HUES64 (cell line): ENCODE measurements at regions not wholly inside any gene's neighbourhood (a gene's known extent, or its start where the extent isn't known, plus 50 kb on each side); places are given as distances from the start of the nearest gene placed in this dataset.

ENCODE experiments used
- H3K27ac ChIP-seq: 2 replicates; pipeline ENCODE4 v1.7.0; 2013; ENCODE audit warnings: low read depth, low read length, inconsistent platforms
- H3K27me3 ChIP-seq: 2 replicates; pipeline ENCODE4 v1.6.1; 2013; ENCODE audit warnings: mild to moderate bottlenecking, low read length; ENCODE audit not compliant: insufficient read depth
- H3K36me3 ChIP-seq: 2 replicates; pipeline ENCODE4 v1.6.1; 2013; ENCODE audit warnings: mild to moderate bottlenecking, low read length; ENCODE audit not compliant: insufficient read depth
- H3K4me1 ChIP-seq: 2 replicates; pipeline ENCODE4 v1.6.1; 2013; ENCODE audit warnings: mild to moderate bottlenecking, low read length, moderate library complexity; ENCODE audit not compliant: insufficient read depth
- H3K4me3 ChIP-seq: 2 replicates; pipeline ENCODE4 v1.5.1; 2013; ENCODE audit warnings: mild to moderate bottlenecking, low read length, moderate library complexity
- H3K9ac ChIP-seq: 2 replicates; pipeline ENCODE4 v1.6.1; 2013; ENCODE audit warnings: mild to moderate bottlenecking, low read depth, low read length
- H3K9me3 ChIP-seq: 2 replicates; pipeline ENCODE4 v1.6.1; 2013; ENCODE audit warnings: low read depth, low read length; ENCODE audit not compliant: insufficient read depth
- WGBS: fragments of 150-250, 120-280 bp; methylation state at CpG from one replicate; pipeline ENCODE4 v1.1.7; 2013; ENCODE audit warnings: missing lambda C conversion rate; 5-methylcytosine and 5-hydroxymethylcytosine counted together

DNA sequence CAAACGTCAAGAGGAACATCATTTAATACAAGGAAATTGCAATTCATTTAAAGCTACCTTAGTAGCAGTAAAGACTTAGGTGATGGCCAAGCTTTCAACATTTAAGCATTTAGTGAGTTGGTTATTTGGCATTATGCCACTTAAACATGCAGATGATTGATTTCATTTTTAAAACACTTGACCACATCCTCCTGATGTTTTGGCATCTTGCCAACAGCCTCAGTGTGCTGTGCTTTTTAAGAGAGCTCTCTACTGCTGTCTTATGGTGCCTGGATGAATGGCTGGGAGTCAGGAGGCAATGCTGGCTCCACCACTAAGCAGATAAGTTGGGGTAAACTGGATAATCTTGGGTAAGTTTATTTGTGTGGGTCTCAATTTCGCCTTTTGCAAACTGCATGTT lies 364.5 kb downstream of the MAN2A1 start:
- Histone ChIP-seq H3K36me3 (no peaks in the 10 kb centered on the region), H3K4me3 (no peak overlapping the region), H3K9me3 (no peaks in the 10 kb centered on the region), H3K27ac (no peak overlapping the region), H3K9ac (no peak overlapping the region), H3K4me1 (peaks cover 36% of the 10 kb centered on the region), H3K27me3 (no peaks in the 10 kb centered on the region)
- WGBS, result 91% methylated on average over 2 of the region's 2 CpGs

DNA sequence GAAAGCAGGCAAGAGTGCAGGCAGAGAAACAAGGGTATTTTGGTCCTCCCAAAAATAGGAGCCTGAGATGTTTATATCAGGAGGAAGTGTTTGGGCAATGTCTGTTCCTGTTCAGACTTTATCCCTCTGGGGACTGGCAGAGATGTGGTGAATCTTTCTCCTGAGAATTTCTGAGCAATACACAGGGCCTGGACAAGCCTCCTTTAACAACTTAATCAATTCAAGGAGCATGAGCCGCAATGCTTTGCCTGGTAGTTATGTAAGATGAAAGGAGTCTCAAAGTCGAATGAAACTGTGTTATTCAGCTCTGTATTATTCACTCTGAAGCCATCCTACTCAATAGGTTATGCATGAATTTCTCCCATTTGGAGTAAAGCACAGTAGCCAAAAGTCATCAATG lies 365.6 kb downstream of the MAN2A1 start:
- Histone ChIP-seq H3K27me3 (no peaks in the 10 kb centered on the region), H3K9ac (no peak overlapping the region), H3K36me3 (no peaks in the 10 kb centered on the region), H3K4me1 (peaks cover 36% of the 10 kb centered on the region), H3K9me3 (no peaks in the 10 kb centered on the region), H3K27ac (no peak overlapping the region), H3K4me3 (no peak overlapping the region)
- WGBS, result 93% methylated on average over 1 of the region's 2 CpGs

DNA sequence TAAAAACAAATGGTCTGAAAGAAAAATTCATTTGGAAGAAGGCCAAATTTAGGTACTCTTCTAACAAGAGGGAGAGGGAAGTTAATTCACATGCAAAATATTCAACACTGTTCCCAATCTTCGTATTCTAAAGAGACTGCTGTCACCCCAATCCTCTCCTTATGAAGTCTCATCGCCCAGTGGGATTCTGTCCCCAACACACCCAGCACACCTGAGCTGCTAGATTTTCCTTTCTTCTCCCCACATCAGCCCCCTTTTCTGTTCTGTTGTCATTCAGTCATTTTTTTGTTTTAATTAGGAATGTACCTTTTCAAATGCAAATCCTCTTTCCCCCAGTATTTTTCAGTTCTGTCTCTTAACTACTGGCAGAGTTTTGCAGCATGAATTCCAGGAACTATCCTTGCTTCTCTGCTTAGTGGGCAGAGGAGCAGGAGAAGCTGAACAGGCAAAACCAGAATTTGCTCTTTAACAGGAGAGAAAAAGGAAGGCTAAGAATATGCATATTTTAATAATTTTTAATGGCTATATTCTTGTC lies 366.9 kb downstream of the MAN2A1 start:
- peaks cover 36% of the 10 kb centered on the region for H3K4me1 ChIP-seq
- H3K4me3 ChIP-seq, result no peak overlapping the region
- H3K27me3 ChIP-seq, result no peaks in the 10 kb centered on the region
- no peaks in the 10 kb centered on the region for H3K9me3 ChIP-seq
- H3K27ac ChIP-seq, result peak overlapping the region; percentile 31; the same call in 1 of the 2 replicates
- H3K36me3 ChIP-seq, result no peaks in the 10 kb centered on the region
- H3K9ac ChIP-seq, result no peak overlapping the region
- 51% methylated on average over 2 of the region's 2 CpGs for WGBS

DNA sequence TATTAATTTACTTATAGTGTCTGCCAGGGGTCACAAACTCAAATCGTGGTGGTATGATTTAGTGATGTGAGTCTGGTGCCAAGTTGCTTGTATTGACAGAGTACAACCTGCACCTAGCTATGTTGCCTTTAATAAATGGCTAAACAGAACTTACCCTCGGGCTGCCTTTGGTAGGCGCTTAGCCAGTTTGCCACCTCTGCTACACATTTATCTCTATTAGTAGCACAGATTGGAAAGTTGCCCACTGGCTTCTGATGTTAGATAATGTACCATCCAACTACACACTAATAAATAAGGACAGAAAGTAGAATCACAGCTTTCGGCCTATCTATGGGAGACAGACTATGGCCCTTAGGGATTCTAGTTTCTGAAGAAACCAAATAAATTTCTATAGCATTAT lies 368.4 kb downstream of the MAN2A1 start:
- H3K36me3 ChIP-seq, result no peaks in the 10 kb centered on the region
- 86% methylated on average over 4 of the region's 4 CpGs for WGBS
- no peak overlapping the region for H3K9ac ChIP-seq
- no peak overlapping the region for H3K27ac ChIP-seq
- peaks cover 36% of the 10 kb centered on the region for H3K4me1 ChIP-seq
- H3K27me3 ChIP-seq, result no peaks in the 10 kb centered on the region
- no peak overlapping the region for H3K4me3 ChIP-seq
- no peaks in the 10 kb centered on the region for H3K9me3 ChIP-seq

DNA sequence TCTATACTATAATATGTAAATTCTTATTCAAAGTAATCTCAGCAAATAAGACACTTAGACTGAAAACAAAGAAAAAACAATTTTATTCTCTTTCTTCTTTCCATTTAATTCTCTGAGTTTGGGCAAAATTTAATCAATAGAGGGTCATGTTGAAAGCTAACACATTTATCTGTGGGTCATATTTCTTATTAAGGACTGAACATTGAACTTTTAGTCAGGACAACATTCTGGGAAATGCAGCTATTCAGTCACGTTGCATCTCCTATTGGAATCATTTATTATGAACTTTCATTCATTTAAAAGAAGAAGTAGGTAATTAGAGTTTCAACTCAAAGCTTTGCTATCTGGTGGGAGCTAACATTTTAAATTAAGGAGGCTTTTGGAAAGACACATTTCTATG lies 372.5 kb downstream of the MAN2A1 start:
- Histone ChIP-seq H3K4me1 (peaks cover 4% of the 10 kb centered on the region), H3K4me3 (no peak overlapping the region), H3K27me3 (no peaks in the 10 kb centered on the region), H3K9me3 (no peaks in the 10 kb centered on the region), H3K27ac (no peak overlapping the region), H3K9ac (no peak overlapping the region), H3K36me3 (no peaks in the 10 kb centered on the region)
- WGBS, result no CpG with 5 or more reads among the region's 1 CpG

DNA sequence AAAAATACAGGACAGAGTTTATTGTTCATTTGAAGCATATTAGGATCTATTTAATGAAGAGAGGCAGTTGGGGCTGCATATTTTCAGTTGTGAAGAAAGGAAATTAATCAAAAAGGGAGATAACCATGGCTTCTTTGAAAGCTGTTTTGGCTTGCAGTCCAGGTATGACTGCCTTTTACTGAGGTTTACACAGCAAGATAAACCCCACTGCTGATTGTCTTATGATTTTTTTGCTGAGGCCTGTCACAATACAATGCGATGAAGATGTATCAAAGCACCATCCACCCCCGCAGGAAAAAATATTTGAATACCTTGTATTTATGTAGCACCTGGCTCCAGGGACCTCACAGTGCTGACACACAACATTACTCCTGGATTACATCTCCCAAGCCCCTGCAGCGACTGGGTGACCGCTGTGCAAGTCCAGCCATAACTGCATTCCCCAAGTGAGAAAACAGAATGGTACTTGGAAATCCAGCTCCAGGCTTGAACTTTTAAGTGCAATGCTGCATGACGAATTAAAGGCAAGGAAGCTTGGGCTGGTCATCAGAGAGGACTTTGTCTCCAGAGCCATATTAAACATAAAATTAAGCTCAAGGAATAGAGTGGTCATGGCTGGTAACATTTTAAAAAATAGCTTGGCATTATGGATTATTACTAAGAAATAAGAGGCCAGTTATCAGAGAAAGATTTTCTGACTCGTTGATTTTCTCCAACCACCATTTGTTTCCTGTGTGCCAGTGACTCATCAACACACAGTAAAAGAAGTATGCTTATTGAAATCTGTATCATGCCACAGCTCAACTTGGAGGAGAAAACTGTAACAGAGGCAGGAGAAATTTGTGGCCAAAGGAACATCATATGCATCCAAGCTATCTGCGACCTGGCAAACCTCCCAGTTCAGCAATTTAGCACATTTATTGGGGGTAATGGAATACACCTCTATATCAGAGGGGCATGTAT lies 374.2 kb downstream of the MAN2A1 start:
- Histone ChIP-seq H3K9me3 (peaks cover 4% of the 10 kb centered on the region; the same call in 1 of the 2 replicates), H3K4me3 (no peak overlapping the region), H3K27ac (no peak overlapping the region), H3K36me3 (no peaks in the 10 kb centered on the region), H3K4me1 (no peaks in the 10 kb centered on the region), H3K27me3 (no peaks in the 10 kb centered on the region), H3K9ac (no peak overlapping the region)
- WGBS, result 96% methylated on average over 6 of the region's 7 CpGs

DNA sequence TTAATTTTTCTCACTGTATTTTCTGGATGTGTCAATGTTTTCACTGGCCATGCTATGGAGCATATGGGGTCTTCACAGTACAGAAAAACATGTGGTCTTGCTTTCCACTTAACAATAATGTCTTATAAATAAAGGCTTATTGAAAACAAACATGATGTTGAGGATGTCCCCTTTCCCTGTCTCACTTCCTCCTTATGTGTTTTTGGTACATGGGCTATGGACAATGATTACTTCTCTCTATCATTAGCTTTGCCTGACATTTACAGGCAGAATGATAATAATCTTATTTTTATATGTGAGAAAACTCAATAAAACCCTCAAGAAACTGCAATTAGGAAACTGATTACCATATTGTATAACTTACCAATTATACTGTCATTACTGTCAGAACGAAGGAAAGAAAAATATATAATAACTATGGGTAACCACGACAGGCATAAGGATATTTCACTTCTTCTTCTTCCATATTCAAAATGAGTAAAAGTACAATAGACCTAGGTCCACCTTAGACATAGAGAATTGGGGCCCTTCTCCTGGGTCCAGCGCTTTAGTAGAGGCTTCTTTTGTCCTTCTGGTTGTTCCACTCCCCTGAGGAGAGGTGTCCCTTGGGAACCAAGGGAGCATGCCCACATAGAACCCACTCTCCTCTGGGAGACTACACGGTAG lies 375.0 kb downstream of the MAN2A1 start:
- no peaks in the 10 kb centered on the region for H3K27me3 ChIP-seq
- H3K4me1 ChIP-seq, result no peaks in the 10 kb centered on the region
- H3K4me3 ChIP-seq, result no peak overlapping the region
- H3K9me3 ChIP-seq, result peaks cover 4% of the 10 kb centered on the region; the same call in 1 of the 2 replicates
- H3K36me3 ChIP-seq, result no peaks in the 10 kb centered on the region
- H3K9ac ChIP-seq, result no peak overlapping the region
- WGBS, result 90% methylated on average over 2 of the region's 4 CpGs
- no peak overlapping the region for H3K27ac ChIP-seq

DNA sequence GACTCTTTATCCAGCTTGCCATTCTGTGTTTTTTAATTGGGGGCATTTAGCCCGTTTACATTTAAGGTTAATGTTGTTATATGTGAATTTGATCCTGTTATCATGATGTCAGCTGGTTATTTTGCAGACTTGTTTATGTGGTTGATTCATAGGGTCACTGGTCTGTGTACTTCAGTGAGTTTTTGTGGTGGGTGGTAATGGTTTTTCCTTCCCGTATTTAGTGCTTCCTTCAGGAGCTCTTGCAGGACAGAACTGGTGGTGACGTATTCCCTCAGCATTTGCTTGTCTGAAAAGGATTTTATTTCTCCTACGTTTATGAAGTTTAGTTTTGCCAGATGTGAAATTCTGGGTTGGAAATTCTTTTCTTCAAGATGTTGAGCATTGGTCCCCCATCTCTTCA lies 381.1 kb downstream of the MAN2A1 start:
- Histone ChIP-seq H3K9me3 (peaks cover 4% of the 10 kb centered on the region; the same call in 1 of the 2 replicates), H3K27ac (no peak overlapping the region), H3K4me1 (no peaks in the 10 kb centered on the region), H3K4me3 (no peak overlapping the region), H3K36me3 (no peaks in the 10 kb centered on the region), H3K27me3 (no peaks in the 10 kb centered on the region), H3K9ac (no peak overlapping the region)
- 97% methylated on average over 4 of the region's 4 CpGs for WGBS

DNA sequence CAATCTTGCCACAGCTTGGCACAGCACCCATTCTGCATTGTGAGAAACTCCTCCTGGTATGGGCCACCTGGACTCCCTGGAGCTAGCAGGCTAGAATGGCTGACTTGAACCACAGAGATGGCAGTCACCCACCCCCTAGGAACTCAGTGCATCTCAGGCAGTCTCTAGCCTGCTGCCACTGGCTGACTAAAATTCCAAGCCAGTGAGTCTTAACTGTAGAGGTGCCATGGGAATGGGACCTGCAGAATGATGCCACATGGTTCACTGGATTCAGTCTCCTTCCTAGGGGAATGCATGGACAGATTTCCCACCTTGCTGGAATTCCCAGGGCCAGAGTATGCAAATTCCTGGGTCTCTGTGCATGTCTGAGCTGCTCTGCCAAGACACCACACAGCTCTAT lies 382.9 kb downstream of the MAN2A1 start:
- Histone ChIP-seq H3K4me3 (no peak overlapping the region), H3K27me3 (no peaks in the 10 kb centered on the region), H3K4me1 (no peaks in the 10 kb centered on the region), H3K9me3 (peaks cover 4% of the 10 kb centered on the region; the same call in 1 of the 2 replicates), H3K9ac (no peak overlapping the region), H3K27ac (no peak overlapping the region), H3K36me3 (no peaks in the 10 kb centered on the region)

DNA sequence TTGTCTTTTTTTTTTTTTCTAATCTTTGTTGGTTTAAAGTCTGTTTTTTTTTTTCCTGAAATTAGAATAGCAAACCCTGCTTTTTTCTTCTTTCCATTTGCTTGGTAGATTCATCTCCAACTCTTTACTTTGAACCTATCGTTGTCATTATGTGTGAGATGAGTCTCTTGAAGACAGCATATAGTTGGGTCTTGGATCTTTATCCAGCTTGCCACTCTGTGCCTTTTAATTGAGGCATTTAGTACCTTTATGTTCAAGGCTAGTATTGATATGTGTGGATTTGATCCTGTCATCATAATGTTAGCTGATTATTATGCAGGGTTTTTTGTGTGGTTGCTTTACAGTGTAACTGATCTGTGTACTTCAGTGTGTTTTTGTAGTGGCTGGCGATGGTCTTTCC lies 383.8 kb downstream of the MAN2A1 start:
- H3K27me3 ChIP-seq, result no peaks in the 10 kb centered on the region
- no peak overlapping the region for H3K9ac ChIP-seq
- no peaks in the 10 kb centered on the region; the same call in 1 of the 2 replicates for H3K9me3 ChIP-seq
- no peak overlapping the region for H3K27ac ChIP-seq
- WGBS, result 24% methylated on average over 2 of the region's 2 CpGs
- no peak overlapping the region for H3K4me3 ChIP-seq
- no peaks in the 10 kb centered on the region for H3K4me1 ChIP-seq
- H3K36me3 ChIP-seq, result no peaks in the 10 kb centered on the region

DNA sequence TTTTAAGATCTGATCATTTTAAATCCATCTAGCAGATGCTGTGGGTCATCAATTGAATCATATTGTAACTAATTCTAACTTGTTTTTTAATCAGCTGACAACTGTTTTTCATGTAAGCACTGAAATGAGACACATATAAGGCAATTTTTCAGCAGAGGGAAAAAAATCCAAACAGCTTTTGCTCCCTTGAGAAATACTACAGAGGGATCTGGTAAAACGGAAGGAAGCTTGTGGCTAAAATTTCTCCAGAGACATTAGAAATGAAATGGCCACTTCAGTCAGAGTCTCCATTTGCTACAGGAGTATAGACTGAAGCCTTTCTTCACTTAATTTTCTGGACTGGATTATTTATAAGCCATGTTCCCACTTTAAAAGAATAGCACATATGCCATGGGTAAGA lies 385.9 kb downstream of the MAN2A1 start:
- Histone ChIP-seq H3K9me3 (no peaks in the 10 kb centered on the region; the same call in 1 of the 2 replicates), H3K4me3 (no peak overlapping the region), H3K27me3 (no peaks in the 10 kb centered on the region), H3K36me3 (no peaks in the 10 kb centered on the region), H3K9ac (no peak overlapping the region), H3K4me1 (no peaks in the 10 kb centered on the region), H3K27ac (no peak overlapping the region)
- 92% methylated on average over 1 of the region's 1 CpG for WGBS
